ENCODE measurements at regions not wholly inside any gene's neighbourhood (a gene's known extent, or its start where the extent isn't known, plus 50 kb on each side); places are given as distances from the start of the nearest gene placed in this dataset.
"Not testable (repeated sequence)": the region's sequence is repeated elsewhere in the genome, so short reads cannot be mapped to it uniquely, and the experiment has no call there.

GRCh38 chr16:17780181-17780580 lies 309.4 kb upstream of the XYLT1 start:
- DNase-seq = no peak

DNA sequence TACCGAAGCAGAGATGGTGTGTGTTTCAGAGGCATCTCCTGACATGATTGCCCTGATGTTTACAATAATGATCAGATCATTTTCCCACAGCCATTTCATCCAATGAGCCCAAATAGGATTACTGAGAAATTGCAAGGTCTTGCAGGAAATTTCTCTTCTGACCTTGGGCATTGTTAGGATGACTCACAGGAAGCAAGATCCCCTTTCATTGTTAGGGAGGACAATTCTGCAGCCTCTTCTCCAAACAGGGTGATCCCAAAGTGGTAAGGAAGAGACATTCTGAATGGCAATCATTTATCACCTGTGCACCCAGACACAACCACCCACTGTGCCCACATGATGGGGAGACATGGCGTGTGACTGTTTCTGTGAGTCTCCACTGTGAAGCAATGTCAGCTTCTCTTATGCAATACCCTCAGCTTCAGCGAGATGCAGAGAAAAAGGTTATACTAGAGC lies 306.7 kb upstream of the XYLT1 start:
- DNase-seq = no peak

DNA sequence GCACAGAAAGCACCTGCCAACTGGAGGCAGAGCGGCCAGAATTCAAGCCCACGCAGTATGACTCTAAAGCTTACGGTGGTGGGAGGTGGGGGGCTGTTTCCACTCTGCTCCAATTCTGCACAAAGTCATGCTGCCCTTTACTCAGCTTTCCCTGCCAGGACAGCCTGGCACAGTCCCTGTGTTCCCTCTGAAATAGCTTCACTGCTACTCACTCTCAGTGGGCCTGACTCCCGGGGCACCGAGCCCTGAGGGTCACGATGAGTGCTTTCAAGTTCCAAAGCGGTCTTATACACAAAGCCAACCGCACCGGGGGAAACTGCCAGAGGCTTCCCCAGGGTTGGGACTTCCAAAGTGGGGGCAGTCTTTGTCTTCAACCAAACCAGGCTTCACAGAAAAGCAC lies 306.1 kb upstream of the XYLT1 start:
- no peak for DNase-seq

DNA sequence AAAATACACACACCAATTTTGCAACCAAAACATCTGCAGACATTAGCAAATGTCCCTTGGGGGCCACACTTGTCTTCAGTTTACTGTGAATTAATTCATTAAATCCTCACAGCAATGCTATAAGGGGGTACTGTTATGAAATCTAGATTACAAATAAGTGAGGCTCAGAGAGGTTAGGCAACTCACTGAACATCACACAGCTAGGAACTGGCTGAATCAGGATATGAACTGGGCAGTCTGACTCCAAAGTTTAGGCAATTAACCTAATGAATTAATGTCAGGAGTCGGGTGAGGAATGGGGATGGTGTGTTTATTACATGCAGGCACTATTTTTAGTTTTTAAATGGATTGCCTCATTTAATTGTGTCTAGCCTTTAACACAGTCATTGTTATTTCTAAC lies 305.7 kb upstream of the XYLT1 start:
- no peak for DNase-seq

GRCh38 chr16:17775061-17775460 lies 304.3 kb upstream of the XYLT1 start:
- DNase-seq = no peak

- no peak for DNase-seq
These were observed 302.9 kb upstream of the XYLT1 start for GRCh38 chr16:17773698-17774101.

DNA sequence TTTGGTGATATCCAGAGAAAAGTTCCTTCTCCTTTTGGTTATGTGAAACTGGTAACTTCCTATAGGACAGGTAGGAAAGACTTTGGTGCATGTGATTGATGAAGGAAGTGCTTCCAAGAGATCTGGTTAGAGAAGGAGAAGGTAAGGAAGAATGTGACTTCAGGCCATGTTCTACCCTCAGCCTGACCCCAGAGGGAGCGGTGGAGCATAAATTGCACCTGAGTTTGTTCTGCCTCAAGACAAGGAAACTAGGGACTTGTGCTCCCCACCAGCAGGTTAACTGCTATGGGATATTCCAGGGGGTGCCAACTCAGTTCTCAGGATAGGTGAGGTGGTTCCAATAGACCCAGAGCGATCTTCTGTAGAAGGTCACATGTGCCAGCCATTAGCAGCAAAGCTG lies 299.3 kb upstream of the XYLT1 start:
- DNase-seq = no peak

DNA sequence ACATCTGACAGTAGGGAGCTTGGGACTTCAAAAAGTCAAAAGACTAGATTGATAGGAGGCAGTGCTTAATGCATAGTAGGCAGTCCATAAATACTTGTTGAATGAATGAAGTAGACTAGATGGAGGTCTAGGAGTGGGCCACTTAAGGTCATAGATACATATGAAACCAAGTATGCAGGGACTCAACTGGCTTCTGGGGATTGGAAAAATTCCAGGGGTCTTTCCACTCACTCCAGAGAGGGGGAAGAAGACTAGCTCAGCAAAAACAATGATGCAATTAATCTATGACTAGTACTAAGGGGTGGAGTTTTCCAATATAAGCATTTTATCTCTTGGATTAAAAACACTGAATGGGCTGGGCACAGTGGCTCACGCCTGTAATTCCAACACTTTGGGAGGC lies 298.3 kb upstream of the XYLT1 start:
- no peak for DNase-seq

GRCh38 chr16:17768257-17768656 lies 297.5 kb upstream of the XYLT1 start:
- no peak for DNase-seq

DNA sequence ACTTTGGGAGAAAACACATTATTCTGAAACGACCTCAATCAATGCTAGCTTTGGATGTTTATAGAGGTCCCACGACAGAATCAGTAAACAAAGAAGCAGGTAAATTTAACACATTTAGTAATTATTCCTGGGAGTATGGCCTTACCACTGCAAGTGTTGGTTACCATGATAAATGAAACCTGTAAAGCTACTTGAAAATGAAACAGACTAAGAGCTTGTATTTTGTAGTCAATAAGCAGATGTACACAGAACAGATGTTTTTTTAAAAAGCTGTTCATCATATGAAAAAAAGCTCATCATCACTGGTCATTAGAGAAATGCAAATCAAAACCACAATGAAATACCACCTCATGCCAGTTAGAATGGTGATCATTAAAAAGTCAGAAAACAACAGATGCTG lies 295.3 kb upstream of the XYLT1 start:
- no peak for DNase-seq

DNA sequence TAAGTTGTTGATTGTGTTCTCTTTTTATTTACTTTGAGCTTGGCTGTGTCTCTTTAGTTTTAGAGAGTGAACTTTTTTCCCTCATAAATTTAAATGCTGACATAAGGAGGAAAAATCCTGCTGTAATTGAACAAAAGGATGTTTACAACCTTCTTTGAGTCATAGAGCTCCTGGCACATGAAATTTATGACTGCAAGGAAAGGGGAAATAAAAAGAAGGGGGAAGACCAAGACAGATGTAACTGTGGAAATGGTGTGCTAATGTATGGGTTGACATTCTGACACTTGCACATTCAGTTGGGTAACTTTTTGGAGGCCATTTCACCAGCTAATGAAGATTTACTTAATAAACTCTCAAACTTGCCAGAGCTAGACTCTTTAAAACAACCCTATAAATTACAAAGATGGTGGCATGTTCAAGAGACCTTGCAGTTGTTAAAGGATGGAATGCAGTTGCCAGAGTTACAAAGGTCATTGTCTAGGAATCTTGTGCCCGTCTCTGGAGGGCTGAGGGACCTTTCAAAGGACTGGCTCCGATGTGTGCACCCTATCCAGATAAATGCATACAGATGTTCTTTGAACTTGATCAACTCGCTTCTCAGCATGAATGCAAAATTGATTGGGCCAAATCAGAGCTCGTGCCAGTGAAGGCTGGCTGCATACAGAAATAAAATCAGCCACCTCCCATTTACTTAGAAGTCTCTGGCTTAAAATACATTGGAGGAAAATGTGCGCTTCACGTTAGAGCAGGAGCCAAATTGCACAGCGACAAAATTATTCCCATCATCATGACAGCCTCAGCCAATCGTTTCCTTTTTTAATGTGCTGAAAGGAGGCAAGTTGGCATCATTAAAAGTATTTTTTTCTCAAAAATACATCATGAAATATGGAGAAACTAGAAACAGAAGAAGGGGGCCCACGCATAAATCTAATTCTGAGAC lies 289.0 kb upstream of the XYLT1 start:
- DNase-seq = no peak

DNA sequence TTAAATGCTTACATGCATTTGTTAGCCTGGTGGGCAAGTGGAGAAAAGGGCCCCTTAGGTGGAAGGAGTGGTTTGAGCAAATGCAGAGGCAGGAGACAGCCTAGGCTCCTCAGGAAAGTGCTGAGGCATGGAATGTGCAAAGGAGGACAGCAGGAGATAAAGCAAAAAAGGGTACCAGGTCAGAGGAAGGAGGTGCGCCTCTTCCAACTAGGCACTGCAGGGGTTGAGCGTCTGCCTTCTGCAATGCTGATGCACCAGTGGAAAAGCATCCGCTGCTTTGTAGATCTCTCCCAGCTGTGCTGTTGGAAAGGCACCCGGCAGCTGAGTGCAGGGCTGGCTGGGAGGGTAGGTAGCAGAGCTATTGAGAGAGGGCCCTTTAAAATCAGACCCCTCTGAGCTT lies 287.0 kb upstream of the XYLT1 start:
- no peak for DNase-seq

DNA sequence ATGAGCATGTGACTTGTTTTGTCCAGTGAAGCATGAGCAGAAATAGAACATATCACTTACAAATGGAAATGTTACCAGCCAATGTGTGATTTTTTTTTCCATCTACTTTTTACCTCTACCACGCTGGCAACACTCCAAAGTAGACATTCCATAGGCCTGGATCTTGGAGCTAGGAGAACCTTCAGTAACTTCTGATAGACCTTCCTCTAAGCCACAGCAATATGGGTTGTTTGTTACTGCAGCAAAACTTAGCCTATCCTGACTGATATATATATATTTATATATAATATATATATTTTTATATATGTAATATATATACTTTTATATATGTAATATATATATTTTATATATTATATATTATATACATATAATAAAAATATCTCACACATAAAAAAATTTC lies 284.4 kb upstream of the XYLT1 start:
- no peak for DNase-seq

- no peak for DNase-seq
These were observed 282.7 kb upstream of the XYLT1 start for GRCh38 chr16:17753434-17753833.

DNA sequence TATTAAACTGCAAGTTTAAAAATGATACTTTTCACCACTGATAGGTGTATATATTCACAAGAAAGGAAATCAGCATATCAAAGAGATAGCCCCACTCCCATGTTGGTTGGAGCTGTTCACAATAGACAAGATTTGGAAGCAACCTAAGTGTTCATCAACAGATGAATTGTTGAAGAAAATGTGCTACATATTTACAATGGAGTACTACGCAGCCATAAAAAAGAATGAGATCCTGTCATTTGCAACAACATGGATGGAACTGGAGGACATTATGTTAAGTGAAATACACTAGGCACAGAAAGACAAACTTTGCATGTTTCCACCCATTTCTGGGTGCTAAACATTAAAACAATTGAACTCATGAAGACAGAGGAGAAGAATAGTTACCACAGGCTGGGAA lies 278.9 kb upstream of the XYLT1 start:
- DNase-seq = no peak

GRCh38 chr16:17748044-17748719 lies 277.4 kb upstream of the XYLT1 start:
- DNase-seq = no peak

- no peak for DNase-seq
These were observed 276.5 kb upstream of the XYLT1 start for GRCh38 chr16:17747081-17747756.

DNA sequence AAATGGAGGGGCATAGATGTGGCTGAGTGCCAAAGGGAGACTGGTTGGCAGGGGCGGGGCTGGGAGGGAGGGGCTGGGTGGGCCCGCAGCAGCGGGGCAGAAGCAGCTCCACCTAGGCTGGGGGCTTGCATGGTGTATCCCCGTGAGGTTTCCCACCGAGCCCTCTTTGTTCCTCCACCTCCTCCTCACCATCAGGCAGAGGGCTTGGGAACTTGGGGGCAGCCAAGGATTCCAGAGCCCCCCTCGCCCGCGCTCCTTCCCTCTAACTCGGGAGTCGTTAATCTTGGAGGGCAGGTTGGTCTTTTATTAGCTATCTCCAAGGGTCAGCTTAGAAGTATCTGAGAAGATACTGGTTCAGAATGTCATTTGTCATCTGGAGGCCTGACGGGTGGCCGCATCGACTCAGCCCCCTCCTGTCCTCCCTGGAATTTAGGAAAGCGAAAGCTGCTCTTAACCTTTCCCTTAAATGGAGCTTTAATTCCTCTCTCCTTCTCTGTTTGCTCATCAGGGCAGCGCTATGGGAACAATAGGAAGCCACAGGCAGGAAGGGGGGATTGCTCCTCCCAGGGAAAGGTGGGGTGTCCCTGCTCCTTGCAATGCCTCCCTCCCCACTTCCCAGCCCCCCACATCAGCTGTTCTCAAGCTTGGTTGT lies 274.3 kb upstream of the XYLT1 start:
- no peak for DNase-seq

DNA sequence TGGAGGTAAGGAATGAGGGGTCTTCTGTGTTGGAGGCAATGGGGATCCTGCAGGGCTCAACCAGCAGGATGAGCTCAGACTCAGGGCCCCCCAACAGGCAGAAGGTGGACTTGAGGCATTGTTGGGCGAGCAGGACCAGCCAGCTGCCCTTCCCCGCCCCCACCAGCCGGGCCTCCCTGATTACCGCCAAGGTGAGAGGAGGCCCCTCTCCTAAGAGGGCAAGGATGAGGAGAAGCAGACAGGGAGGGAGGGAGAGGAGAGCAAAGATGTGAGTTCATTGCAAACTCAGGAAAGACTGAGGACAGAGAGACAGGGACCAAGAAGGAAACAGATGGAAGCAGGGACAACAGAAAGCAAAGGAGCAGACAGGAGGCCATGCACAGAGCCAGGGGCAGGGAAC lies 272.8 kb upstream of the XYLT1 start:
- no peak for DNase-seq

DNA sequence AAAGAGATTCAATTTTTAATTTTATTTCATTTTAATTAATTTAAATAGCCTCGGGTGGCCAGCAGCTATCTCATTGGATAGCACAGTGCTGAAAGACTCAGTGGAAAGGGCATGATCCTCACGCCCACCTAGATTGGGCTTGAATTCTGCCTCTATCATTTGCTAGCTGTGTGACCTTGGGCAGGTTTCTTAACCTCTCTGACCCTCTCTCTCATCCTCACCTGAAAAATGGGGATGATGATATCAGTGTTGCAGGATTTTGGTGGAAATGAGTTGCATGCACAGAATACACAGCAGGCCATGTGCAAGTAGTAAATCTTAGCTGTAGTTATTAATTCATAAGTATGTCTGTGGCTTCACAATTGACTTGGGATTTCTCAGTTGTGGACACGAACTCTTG lies 272.4 kb upstream of the XYLT1 start:
- DNase-seq = no peak

- not testable (repeated sequence) for DNase-seq
These were observed 264.3 kb upstream of the XYLT1 start for GRCh38 chr16:17735099-17735498.

DNA sequence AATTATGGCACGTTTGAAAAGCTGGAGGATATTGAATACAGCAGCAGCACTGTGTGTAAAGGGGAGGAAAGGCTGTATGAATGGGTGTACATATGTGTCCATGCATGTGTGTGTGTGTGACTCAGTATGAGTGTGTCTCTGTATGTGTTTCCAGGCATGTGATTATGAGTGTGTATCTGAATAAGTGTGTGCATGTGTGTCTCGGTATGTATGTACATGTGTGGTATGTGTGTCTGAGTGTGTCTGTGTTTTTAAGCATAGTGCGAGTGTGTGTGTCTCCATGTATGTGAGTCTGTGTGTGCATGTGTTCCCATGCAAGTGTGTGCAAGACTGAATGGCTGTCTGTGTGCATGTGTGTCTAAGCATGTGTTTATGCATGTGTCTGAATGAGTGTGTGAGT lies 259.1 kb upstream of the XYLT1 start:
- no peak for DNase-seq

DNA sequence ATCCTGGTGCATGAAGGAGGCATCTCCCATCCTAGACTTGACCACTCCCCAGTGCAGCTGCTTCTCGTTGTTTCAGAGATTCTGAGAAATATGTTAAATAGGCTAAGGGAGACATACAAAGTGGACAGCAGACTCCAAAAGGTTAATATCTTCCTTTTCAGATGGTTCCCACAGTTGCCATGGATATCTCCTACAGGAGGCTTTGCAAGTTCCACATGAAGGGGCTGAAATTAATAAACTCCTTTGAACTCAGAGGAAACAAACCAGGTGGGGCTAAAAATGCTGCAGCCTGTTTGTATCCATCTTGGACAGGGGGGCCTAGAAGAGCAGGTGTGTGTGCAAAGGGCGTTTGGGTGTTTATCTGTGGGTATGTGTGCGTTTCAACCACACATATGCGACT lies 257.4 kb upstream of the XYLT1 start:
- DNase-seq = no peak

All from activated CD4-positive, alpha-beta T cell treated with anti-CD3 and anti-CD28 coated beads for 1 hour (primary cell).